KMS-11 (cell line): ENCODE measurements at regions not wholly inside any gene's neighbourhood (a gene's known extent, or its start where the extent isn't known, plus 50 kb on each side); places are given as distances from the start of the nearest gene placed in this dataset.
A peak's percentile ranks its signal among the peaks of the same experiment; 100 is the strongest.

ENCODE experiments used
- H2AFZ ChIP-seq: fragments of 200-600 bp; sonication (generic); 2 replicates; pipeline ENCODE4 v1.6.1; 2016; ENCODE audit warnings: antibody characterized with exemption, mixed run types, low read depth
- H3K27ac ChIP-seq: fragments of 200-600 bp; sonication (generic); 2 replicates; pipeline ENCODE4 v1.6.1; 2016; ENCODE audit warnings: mild to moderate bottlenecking, mixed run types
- H3K27me3 ChIP-seq: fragments of 200-600 bp; sonication (generic); 2 replicates; pipeline ENCODE4 v1.6.1; 2017; ENCODE audit warnings: mild to moderate bottlenecking, low read depth, mixed run types, moderate library complexity; ENCODE audit not compliant: insufficient read depth
- H3K36me3 ChIP-seq: fragments of 200-600 bp; sonication (generic); 2 replicates; pipeline ENCODE4 v1.6.1; 2017; ENCODE audit warnings: mild to moderate bottlenecking, mixed run types; ENCODE audit not compliant: insufficient read depth
- H3K4me1 ChIP-seq: fragments of 200-600 bp; sonication (generic); 2 replicates; pipeline ENCODE4 v1.6.1; 2016; ENCODE audit warnings: mild to moderate bottlenecking, low read depth, mixed run types; ENCODE audit not compliant: poor library complexity, severe bottlenecking
- H3K4me2 ChIP-seq: fragments of 200-600 bp; sonication (generic); 2 replicates; pipeline ENCODE4 v1.7.0; 2016; ENCODE audit warnings: mild to moderate bottlenecking, mixed run types
- H3K4me3 ChIP-seq: fragments of 200-600 bp; sonication (generic); IDR thresholded peaks from 2 replicates; pipeline ENCODE4 v1.6.1; 2017; ENCODE audit warnings: low read depth, low read length, mixed read lengths; ENCODE audit not compliant: insufficient read depth
- H3K79me2 ChIP-seq: fragments of 200-600 bp; sonication (generic); 2 replicates; pipeline ENCODE4 v1.6.1; 2016; ENCODE audit warnings: low read depth, mixed run types; ENCODE audit not compliant: insufficient read depth
- H3K9ac ChIP-seq: fragments of 200-600 bp; sonication (generic); 2 replicates; pipeline ENCODE4 v1.6.1; 2016; ENCODE audit warnings: mild to moderate bottlenecking, mixed run types
- H4K20me1 ChIP-seq: fragments of 200-600 bp; sonication (generic); 2 replicates; pipeline ENCODE4 v1.6.1; 2016; ENCODE audit warnings: mild to moderate bottlenecking, mixed run types; ENCODE audit not compliant: insufficient read depth
- TF ChIP-seq, protein P1 (sequence below): fragments of 200-600 bp; sonication (generic); conservative IDR thresholded peaks from 2 replicates; pipeline ENCODE4 v1.6.1; 2017; ENCODE audit warnings: low read depth, mild to moderate bottlenecking, antibody characterized with exemption, low read length, moderate library complexity, mixed read lengths

DNA sequence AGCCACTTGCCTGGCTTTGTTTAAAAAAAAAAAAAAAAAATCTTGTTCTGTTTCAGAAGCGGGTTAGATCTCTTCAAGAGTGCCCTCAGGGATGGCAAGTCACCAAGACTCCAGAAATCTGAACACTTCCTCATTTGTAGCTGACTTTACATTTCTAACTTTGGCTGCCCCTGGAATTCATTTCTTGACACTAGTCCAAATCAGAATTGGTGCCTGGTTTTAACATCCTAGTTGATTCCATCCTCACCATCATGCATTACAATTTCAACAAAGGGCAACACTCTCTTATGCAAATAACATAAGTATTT is 295.5 kb downstream of the RMST start:
- H3K27me3 ChIP-seq: no peaks in the 10 kb centered on the region
- TF ChIP-seq, protein P1, sequence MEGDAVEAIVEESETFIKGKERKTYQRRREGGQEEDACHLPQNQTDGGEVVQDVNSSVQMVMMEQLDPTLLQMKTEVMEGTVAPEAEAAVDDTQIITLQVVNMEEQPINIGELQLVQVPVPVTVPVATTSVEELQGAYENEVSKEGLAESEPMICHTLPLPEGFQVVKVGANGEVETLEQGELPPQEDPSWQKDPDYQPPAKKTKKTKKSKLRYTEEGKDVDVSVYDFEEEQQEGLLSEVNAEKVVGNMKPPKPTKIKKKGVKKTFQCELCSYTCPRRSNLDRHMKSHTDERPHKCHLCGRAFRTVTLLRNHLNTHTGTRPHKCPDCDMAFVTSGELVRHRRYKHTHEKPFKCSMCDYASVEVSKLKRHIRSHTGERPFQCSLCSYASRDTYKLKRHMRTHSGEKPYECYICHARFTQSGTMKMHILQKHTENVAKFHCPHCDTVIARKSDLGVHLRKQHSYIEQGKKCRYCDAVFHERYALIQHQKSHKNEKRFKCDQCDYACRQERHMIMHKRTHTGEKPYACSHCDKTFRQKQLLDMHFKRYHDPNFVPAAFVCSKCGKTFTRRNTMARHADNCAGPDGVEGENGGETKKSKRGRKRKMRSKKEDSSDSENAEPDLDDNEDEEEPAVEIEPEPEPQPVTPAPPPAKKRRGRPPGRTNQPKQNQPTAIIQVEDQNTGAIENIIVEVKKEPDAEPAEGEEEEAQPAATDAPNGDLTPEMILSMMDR: no peak
- H3K9ac ChIP-seq: peak overlapping the region; percentile 32; the same call in 1 of the 2 replicates
- H3K4me3 ChIP-seq: no peak overlapping the region
- H4K20me1 ChIP-seq: no peaks in the 10 kb centered on the region
- H3K36me3 ChIP-seq: no peaks in the 10 kb centered on the region
- peak overlapping the region; percentile 62 for H2AFZ ChIP-seq
- H3K79me2 ChIP-seq: no peaks in the 10 kb centered on the region
- peak overlapping the region; percentile 89 for H3K4me2 ChIP-seq
- H3K27ac ChIP-seq: peak overlapping the region; percentile 87
- peaks cover 76% of the 10 kb centered on the region for H3K4me1 ChIP-seq

DNA sequence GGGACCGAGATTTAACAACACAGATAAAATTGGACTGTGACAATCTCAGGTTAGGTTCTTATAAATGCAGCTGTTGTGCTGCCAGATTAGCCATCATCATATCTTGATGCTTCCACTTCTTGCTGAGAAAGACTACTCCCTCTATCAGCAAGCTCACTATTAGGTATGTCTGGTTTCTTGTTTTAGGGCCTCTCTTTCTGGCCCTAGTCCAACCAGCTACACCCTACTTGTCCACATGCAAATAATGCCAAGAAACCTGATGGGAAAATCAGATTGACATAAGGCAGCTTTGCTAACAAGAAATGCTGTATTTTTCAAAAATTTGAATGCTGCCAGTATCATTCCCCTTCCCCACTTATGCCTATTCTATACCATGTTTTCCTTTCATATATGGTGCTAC is 296.0 kb downstream of the RMST start:
- Histone ChIP-seq H3K4me2 (peak overlapping the region; percentile 89), H3K27ac (peak overlapping the region; percentile 87)
- TF ChIP-seq, protein P1: no peak

DNA sequence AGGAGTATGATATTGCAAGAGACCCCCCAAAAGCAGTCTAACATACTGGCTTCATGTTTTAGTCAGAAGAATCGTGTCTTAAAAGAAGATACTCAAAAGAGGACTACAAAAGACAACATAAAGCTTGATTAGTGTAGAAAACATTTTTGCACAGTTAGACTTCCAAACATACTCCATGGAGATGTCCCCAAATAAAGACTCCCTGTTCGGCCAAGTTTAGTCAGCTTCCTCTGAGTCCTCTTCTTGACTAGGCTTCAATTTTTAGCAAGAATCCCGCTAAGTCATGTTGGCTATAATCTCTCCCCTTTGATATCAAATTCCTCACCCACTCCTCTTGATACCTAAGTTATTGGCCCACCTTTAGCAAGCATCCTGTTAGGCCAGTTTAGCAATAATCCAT is 298.0 kb downstream of the RMST start:
- H3K4me3 ChIP-seq: no peak overlapping the region
- H2AFZ ChIP-seq: no peak overlapping the region
- H3K4me2 ChIP-seq: peak overlapping the region; percentile 89; the same call in 1 of the 2 replicates
- TF ChIP-seq, protein P1: no peak
- no peaks in the 10 kb centered on the region for H3K36me3 ChIP-seq
- H3K79me2 ChIP-seq: no peaks in the 10 kb centered on the region
- H3K9ac ChIP-seq: no peak overlapping the region
- H3K27ac ChIP-seq: no peak overlapping the region
- H4K20me1 ChIP-seq: no peaks in the 10 kb centered on the region
- no peaks in the 10 kb centered on the region for H3K27me3 ChIP-seq
- peaks cover 51% of the 10 kb centered on the region for H3K4me1 ChIP-seq

More for the DNA sequence above, 296.0 kb downstream of the RMST start:
- H3K36me3 ChIP-seq: no peaks in the 10 kb centered on the region
- H3K79me2 ChIP-seq: no peaks in the 10 kb centered on the region
- H3K9ac ChIP-seq: no peak overlapping the region; the same call in 1 of the 2 replicates
- peaks cover 71% of the 10 kb centered on the region for H3K4me1 ChIP-seq
- H3K4me3 ChIP-seq: no peak overlapping the region
- H2AFZ ChIP-seq: peak overlapping the region; percentile 62
- H3K27me3 ChIP-seq: no peaks in the 10 kb centered on the region
- no peaks in the 10 kb centered on the region for H4K20me1 ChIP-seq

DNA sequence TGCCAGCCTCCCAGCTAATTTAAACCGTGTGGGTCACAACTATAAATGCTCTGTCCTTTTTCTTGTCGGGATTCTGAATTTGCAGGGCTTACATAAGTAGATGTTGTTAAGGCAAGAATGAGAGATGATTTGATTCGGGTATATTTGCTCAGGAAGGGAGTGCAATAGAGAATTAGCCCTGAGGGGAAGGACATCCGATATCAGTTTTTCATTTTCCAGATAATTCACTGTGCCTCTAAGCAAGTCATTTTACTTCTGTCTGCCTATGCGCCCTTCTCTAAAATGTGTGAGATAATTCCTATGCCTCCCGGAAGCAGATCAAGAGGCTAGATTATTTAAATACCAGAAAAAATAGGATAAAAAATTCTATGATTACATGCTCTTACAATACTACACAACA is 300.5 kb downstream of the RMST start:
- no peaks in the 10 kb centered on the region for H3K27me3 ChIP-seq
- no peak overlapping the region for H3K4me3 ChIP-seq
- H3K9ac ChIP-seq: no peak overlapping the region
- TF ChIP-seq, protein P1: no peak
- no peak overlapping the region for H2AFZ ChIP-seq
- H3K79me2 ChIP-seq: no peaks in the 10 kb centered on the region
- H4K20me1 ChIP-seq: no peaks in the 10 kb centered on the region
- H3K4me2 ChIP-seq: no peak overlapping the region
- no peaks in the 10 kb centered on the region for H3K36me3 ChIP-seq
- peaks cover 27% of the 10 kb centered on the region for H3K4me1 ChIP-seq
- H3K27ac ChIP-seq: no peak overlapping the region
